ENCODE measurements at regions not wholly inside any gene's neighbourhood (a gene's known extent, or its start where the extent isn't known, plus 50 kb on each side); places are given as distances from the start of the nearest gene placed in this dataset.

- TF ChIP-seq POLR2A (IDR thresholded peaks at IDR 0.05): no peak
- no peak for TF ChIP-seq CTCF (IDR thresholded peaks at IDR 0.05)
- TF ChIP-seq POLR2AphosphoS5 (IDR thresholded peaks at IDR 0.05): no peak
Observed at GRCh38 chr12:89836026-89836425, 127.4 kb upstream of the ATP2B1 start.
